Trophoblast cell (in vitro differentiated cells and primary cell): ENCODE measurements at regions not wholly inside any gene's neighbourhood (a gene's known extent, or its start where the extent isn't known, plus 50 kb on each side); places are given as distances from the start of the nearest gene placed in this dataset.
A peak's percentile ranks its signal among the peaks of the same experiment; 100 is the strongest.

Source experiments
- DNase-seq, 2 donors: peaks; one replicate each; pipeline ENCODE4 v3.0.0-alpha.2; 2016
- H2AFZ ChIP-seq: 2 replicates; pipeline ENCODE4 v1.6.1; 2013; ENCODE audit warnings: low read length, moderate library complexity, mild to moderate bottlenecking; ENCODE audit not compliant: insufficient read depth, poor library complexity
- H2AK5ac ChIP-seq: 2 replicates; pipeline ENCODE4 v1.6.1; 2013; ENCODE audit warnings: mild to moderate bottlenecking, low read length
- H2BK120ac ChIP-seq: 2 replicates; pipeline ENCODE4 v1.6.1; 2013; ENCODE audit warnings: low read length, mild to moderate bottlenecking, moderate library complexity; ENCODE audit not compliant: insufficient read depth, poor library complexity
- H2BK12ac ChIP-seq: 2 replicates; pipeline ENCODE4 v1.6.1; 2013; ENCODE audit warnings: mild to moderate bottlenecking, low read length, moderate library complexity
- H2BK5ac ChIP-seq: 2 replicates; pipeline ENCODE4 v1.6.1; 2013; ENCODE audit warnings: low read length, low read depth, moderate library complexity, mild to moderate bottlenecking; ENCODE audit not compliant: poor library complexity
- H3K14ac ChIP-seq: 2 replicates; pipeline ENCODE4 v1.6.1; 2013; ENCODE audit warnings: mild to moderate bottlenecking, low read length
- H3K18ac ChIP-seq: 2 replicates; pipeline ENCODE4 v1.6.1; 2013; ENCODE audit warnings: mild to moderate bottlenecking, low read length
- H3K23ac ChIP-seq: 2 replicates; pipeline ENCODE4 v1.6.1; 2013; ENCODE audit warnings: low read length
- H3K27ac ChIP-seq: 2 replicates; pipeline ENCODE4 v1.5.1; 2013; ENCODE audit warnings: low read depth, mild to moderate bottlenecking, inconsistent platforms, low read length, moderate library complexity
- H3K27me3 ChIP-seq: 2 replicates; pipeline ENCODE4 v1.6.1; 2013; ENCODE audit warnings: inconsistent platforms, mild to moderate bottlenecking, low read length, moderate library complexity; ENCODE audit not compliant: insufficient read depth
- H3K36me3 ChIP-seq, 2 experiments: 1 replicate in 1 of 2; 2 replicates in 1 of 2; pipeline ENCODE4 v1.6.1; 2013; ENCODE audit warnings: low read length in 2 of 2, mild to moderate bottlenecking in 2 of 2, moderate library complexity in 1 of 2; ENCODE audit not compliant: insufficient read depth in 2 of 2, control insufficient read depth in 1 of 2
- H3K4ac ChIP-seq: 2 replicates; pipeline ENCODE4 v1.6.1; 2013; ENCODE audit warnings: low read depth, mild to moderate bottlenecking, low read length, moderate library complexity
- H3K4me1 ChIP-seq, 2 experiments: 1 replicate in 1 of 2; 2 replicates in 1 of 2; pipeline ENCODE4 v1.6.1; 2013; ENCODE audit warnings: low read length in 2 of 2, mild to moderate bottlenecking in 2 of 2, moderate library complexity in 1 of 2; ENCODE audit not compliant: insufficient read depth in 2 of 2, control insufficient read depth in 1 of 2
- H3K4me2 ChIP-seq: 2 replicates; pipeline ENCODE4 v1.6.1; 2013; ENCODE audit warnings: inconsistent platforms, mild to moderate bottlenecking, low read length, moderate library complexity
- H3K4me3 ChIP-seq: 2 replicates; pipeline ENCODE4 v1.5.1; 2013; ENCODE audit warnings: mild to moderate bottlenecking, low read depth, low read length, inconsistent platforms
- H3K79me1 ChIP-seq: one replicate; pipeline ENCODE4 v1.6.1; 2013; ENCODE audit warnings: low read length
- H3K79me2 ChIP-seq: 2 replicates; pipeline ENCODE4 v1.6.1; 2013; ENCODE audit warnings: low read length, mild to moderate bottlenecking; ENCODE audit not compliant: control insufficient read depth, insufficient read depth, poor library complexity
- H3K9ac ChIP-seq: 2 replicates; pipeline ENCODE4 v1.6.1; 2013; ENCODE audit warnings: mild to moderate bottlenecking, low read length
- H3K9me3 ChIP-seq: 2 replicates; pipeline ENCODE4 v1.6.1; 2013; ENCODE audit warnings: low read depth, mild to moderate bottlenecking, control low read depth, inconsistent platforms, low read length; ENCODE audit not compliant: insufficient read depth
- H4K12ac ChIP-seq: 2 replicates; pipeline ENCODE4 v1.6.1; 2013; ENCODE audit warnings: low read depth, mild to moderate bottlenecking, low read length, moderate library complexity
- H4K8ac ChIP-seq: 2 replicates; pipeline ENCODE4 v1.6.1; 2013; ENCODE audit warnings: low read depth, mild to moderate bottlenecking, low read length, moderate library complexity
- H4K91ac ChIP-seq: one replicate; pipeline ENCODE4 v1.6.1; 2013; ENCODE audit warnings: low read depth, mild to moderate bottlenecking, low read length, moderate library complexity
- WGBS: extraction: QIAGEN DNeasy Blood & Tissue Kit; methylation state at CpG from one replicate; pipeline ENCODE4 v1.1.7; 2013; ENCODE audit warnings: missing lambda C conversion rate; ENCODE audit not compliant: insufficient read length, insufficient coverage; ENCODE audit errors: extremely low coverage; 5-methylcytosine and 5-hydroxymethylcytosine counted together

GRCh38 chr13:23488442-23488841 is 54.9 kb upstream of the SACS start:
- Histone ChIP-seq H3K79me2 (no peaks in the 10 kb centered on the region), H3K14ac (no peak overlapping the region), H3K9ac (no peak overlapping the region), H3K9me3 (peaks cover 1% of the 10 kb centered on the region), H3K23ac (no peak overlapping the region), H2AFZ (no peak overlapping the region), H2BK5ac (no peak overlapping the region), H3K36me3 (no peaks in the 10 kb centered on the region), H3K27ac (no peak overlapping the region), H3K27me3 (no peaks in the 10 kb centered on the region), H3K4me2 (no peak overlapping the region), H2BK12ac (no peak overlapping the region), H3K4me1 (no peaks in the 10 kb centered on the region), H2BK120ac (no peak overlapping the region), H3K4me3 (no peak overlapping the region), H4K8ac (no peak overlapping the region), H3K79me1 (no peaks in the 10 kb centered on the region), H2AK5ac (no peak overlapping the region), H3K4ac (no peak overlapping the region), H4K91ac (no peak overlapping the region), H4K12ac (no peak overlapping the region), H3K18ac (no peak overlapping the region)
- WGBS = no CpG with 5 or more reads among the region's 6 CpGs
- peak; percentile 56 to 66 for DNase-seq

DNA sequence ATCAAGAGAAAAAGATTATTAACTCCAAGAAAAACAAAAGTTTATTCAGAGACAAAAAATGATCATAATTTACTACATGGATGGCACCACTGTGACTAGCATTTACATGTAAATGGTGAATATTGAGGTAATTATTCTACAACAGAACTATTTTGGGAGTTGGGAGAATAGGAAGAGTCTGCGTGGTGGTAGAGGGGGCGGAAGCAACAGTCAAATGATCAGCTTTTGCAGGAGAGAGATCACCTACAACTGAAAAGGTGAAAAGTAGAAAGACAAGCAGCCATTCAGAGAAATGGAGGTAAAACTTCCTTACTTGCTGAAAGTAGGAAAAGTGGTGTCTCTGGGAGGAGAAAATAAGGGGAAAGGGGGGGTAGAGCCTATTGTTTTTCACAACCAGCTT is 62.8 kb upstream of the SACS start:
- Histone ChIP-seq H3K4ac (no peak overlapping the region), H4K12ac (no peak overlapping the region), H3K79me1 (peaks cover 6% of the 10 kb centered on the region), H3K27me3 (no peaks in the 10 kb centered on the region), H2AFZ (no peak overlapping the region), H3K27ac (no peak overlapping the region), H3K14ac (no peak overlapping the region), H2BK120ac (no peak overlapping the region), H3K23ac (no peak overlapping the region), H3K9me3 (no peaks in the 10 kb centered on the region), H4K91ac (no peak overlapping the region), H3K4me1 (peaks cover 2% of the 10 kb centered on the region in 2 experiments), H2AK5ac (no peak overlapping the region), H3K4me3 (no peak overlapping the region), H2BK5ac (no peak overlapping the region), H4K8ac (no peak overlapping the region), H3K18ac (no peak overlapping the region), H3K4me2 (no peak overlapping the region), H3K79me2 (no peaks in the 10 kb centered on the region), H3K9ac (no peak overlapping the region), H2BK12ac (no peak overlapping the region), H3K36me3 (no peaks in the 10 kb centered on the region)
- no CpG with 5 or more reads among the region's 2 CpGs for WGBS
- no peak for DNase-seq

GRCh38 chr13:23497191-23497590 is 63.7 kb upstream of the SACS start:
- no peak overlapping the region for H3K27ac ChIP-seq
- no CpG with 5 or more reads among the region's 6 CpGs for WGBS

GRCh38 chr13:23500849-23501248 is 67.3 kb upstream of the SACS start:
- Histone ChIP-seq H2BK12ac (no peak overlapping the region), H2AK5ac (no peak overlapping the region), H3K36me3 (no peaks in the 10 kb centered on the region), H4K8ac (no peak overlapping the region), H3K79me1 (peaks cover 29% of the 10 kb centered on the region), H3K9me3 (no peaks in the 10 kb centered on the region), H3K79me2 (peaks cover 1% of the 10 kb centered on the region), H3K9ac (no peak overlapping the region), H3K4ac (no peak overlapping the region), H2BK120ac (no peak overlapping the region), H3K23ac (no peak overlapping the region), H4K12ac (no peak overlapping the region), H2BK5ac (no peak overlapping the region), H3K4me3 (no peak overlapping the region), H3K4me2 (no peak overlapping the region), H4K91ac (no peak overlapping the region), H3K18ac (no peak overlapping the region), H2AFZ (no peak overlapping the region), H3K27ac (no peak overlapping the region), H3K14ac (no peak overlapping the region), H3K4me1 (peaks cover 7 to 10% of the 10 kb centered on the region in 2 experiments), H3K27me3 (no peaks in the 10 kb centered on the region)
- no CpG with 5 or more reads among the region's 4 CpGs for WGBS
- DNase-seq = peak; percentile 75 to 95

More at GRCh38 chr13:23497191-23497590, 63.7 kb upstream of the SACS start:
- H3K4me2 ChIP-seq = no peak overlapping the region
- H2BK120ac ChIP-seq = no peak overlapping the region
- H2BK5ac ChIP-seq = no peak overlapping the region
- no peak overlapping the region for H2AFZ ChIP-seq
- H3K79me1 ChIP-seq = peaks cover 10% of the 10 kb centered on the region
- no peak overlapping the region for H3K23ac ChIP-seq
- H3K79me2 ChIP-seq = no peaks in the 10 kb centered on the region
- peak overlapping the region; percentile 2 for H4K91ac ChIP-seq
- H3K27me3 ChIP-seq = no peaks in the 10 kb centered on the region
- no peak overlapping the region for H3K9ac ChIP-seq
- DNase-seq = no peak
- H3K4me3 ChIP-seq = no peak overlapping the region
- no peaks in the 10 kb centered on the region for H3K36me3 ChIP-seq
- peak overlapping the region; percentile 38 for H4K8ac ChIP-seq
- H2AK5ac ChIP-seq = no peak overlapping the region
- peaks cover 2% of the 10 kb centered on the region in 2 experiments for H3K4me1 ChIP-seq
- H3K9me3 ChIP-seq = no peaks in the 10 kb centered on the region
- no peak overlapping the region for H3K4ac ChIP-seq
- no peak overlapping the region for H3K14ac ChIP-seq
- peak overlapping the region; percentile 80 for H2BK12ac ChIP-seq
- no peak overlapping the region for H4K12ac ChIP-seq
- no peak overlapping the region for H3K18ac ChIP-seq
